GM19238 (cell line): ENCODE measurements at regions not wholly inside any gene's neighbourhood (a gene's known extent, or its start where the extent isn't known, plus 50 kb on each side); places are given as distances from the start of the nearest gene placed in this dataset.
"Not testable (repeated sequence)": the region's sequence is repeated elsewhere in the genome, so short reads cannot be mapped to it uniquely, and the experiment has no call there.

Experiments used
- DNase-seq: peaks from one replicate; pipeline ENCODE4 v3.0.0; 2011; ENCODE audit warnings: low spot score; ENCODE audit not compliant: insufficient read length

- DNase-seq, result no peak
Measured at GRCh38 chr12:75872762-75873161, 158.8 kb downstream of the PHLDA1 start.

DNA sequence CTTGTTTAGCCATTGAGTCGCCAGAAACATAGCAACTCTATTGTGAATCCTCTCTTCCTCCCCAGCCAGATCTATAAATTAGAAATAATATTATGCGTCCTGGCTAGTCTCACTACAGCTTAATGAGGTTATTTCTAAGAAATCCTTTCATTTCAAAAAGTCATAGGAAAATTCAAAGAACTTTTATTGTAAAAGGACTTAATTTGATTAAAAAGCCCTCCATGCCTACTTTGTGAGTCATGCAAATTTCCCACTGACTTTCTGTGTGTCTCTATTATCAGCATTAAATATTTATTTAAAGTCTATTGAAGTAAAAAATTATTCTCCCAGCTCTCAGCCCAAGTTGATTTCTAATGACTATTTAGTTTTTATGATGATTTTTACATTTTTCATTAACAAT, 160.7 kb downstream of the PHLDA1 start:
- DNase-seq, result no peak

GRCh38 chr12:75868501-75868900, 163.1 kb downstream of the PHLDA1 start:
- DNase-seq, result no peak

DNA sequence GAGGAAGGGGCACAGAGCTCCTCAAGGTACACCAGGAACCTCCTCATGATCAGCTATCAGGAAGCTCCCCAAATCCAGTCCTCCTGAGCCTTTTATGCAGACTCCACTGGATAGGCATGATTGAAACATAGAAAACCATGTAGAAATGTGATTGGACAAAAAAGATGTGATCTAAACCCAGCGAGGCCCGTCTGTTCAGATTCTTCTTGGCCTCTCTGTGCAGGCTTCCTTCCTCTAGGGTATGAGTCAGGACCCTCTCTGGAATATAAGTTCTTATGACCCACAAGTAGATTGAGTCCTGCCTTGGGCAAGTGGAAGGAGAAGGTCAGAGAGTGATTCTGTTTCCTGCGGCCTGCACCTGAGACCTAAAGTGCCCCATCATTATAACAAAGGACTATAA, 166.3 kb downstream of the PHLDA1 start:
- DNase-seq, result no peak

DNA sequence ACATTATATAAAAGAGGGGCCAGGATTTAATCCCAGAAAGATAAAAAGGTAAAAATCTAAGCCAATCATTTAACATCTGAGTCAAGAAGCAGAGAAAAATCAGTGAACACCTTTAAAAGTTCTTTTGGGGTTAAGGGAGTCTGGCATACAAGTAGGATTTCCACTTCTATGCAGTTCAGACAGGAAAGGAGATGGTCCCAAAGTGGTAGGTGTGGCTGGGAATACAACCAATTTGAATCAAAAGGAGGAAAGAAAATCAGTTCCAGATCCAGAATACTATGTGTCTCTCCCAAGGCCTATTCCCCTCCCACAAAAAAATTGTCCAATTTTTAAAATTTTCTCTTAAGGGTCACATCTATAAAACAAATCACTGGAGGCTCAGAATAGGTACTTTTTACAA, 167.4 kb downstream of the PHLDA1 start:
- no peak for DNase-seq

DNA sequence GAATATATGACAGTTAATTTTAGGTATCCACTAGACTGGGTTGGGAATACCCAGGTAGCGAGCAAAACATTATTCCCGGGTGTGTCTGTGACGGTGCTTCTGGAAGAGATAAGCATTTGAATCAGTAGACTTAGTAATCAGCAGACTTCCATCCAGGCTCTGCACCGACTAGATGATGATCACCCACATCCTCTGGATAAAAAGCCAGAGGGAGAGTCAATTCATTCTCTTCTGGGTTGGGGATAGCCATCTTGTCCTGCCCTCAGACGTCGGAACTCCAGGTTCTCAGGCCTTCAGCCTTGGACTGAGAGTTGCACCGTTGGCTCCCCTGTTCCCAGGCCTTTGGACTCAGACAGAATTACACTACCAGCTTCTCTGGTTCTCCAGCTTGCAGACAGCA, 168.0 kb downstream of the PHLDA1 start:
- no peak for DNase-seq

- DNase-seq, result no peak
Measured at GRCh38 chr12:75862692-75863471, 168.7 kb downstream of the PHLDA1 start.

DNA sequence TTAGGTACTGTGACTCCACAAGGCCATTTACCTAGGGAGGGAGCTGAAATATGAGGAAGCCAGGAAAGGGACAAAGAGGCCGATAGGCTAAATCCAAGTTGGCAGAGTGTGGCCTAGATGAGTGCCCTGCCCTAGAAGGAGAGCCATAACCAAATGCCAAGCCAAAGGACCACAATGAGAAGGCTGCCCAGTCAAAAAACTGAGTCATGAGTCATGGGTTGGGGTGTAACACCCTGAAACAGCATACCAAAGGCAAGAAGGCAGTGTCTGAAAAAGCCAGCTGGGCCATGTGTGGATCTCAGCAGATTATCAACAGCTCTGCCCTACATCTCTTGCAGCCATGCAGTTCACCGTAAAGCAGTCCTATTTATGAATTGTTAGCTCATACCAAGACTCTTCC, 171.7 kb downstream of the PHLDA1 start:
- DNase-seq, result no peak

- DNase-seq, result no peak
Measured at GRCh38 chr12:75856235-75856634, 175.3 kb downstream of the PHLDA1 start.

DNA sequence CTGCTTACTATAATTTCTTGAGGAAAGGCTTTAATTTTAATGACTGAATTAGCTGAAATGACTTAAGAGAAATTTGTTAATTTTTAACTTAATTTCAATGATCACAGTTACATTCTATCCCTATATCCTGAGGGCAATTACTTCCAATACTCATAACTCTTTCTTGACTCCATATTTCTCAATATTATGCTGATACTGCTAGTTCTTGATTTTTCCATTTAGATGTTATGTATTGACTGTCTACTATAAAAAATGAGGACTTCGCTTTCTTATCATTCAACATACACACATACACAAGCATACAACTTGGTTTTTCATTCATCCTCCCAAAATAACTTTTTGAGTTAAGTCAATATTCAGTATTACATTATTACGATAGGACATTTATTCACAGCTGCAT, 176.2 kb downstream of the PHLDA1 start:
- DNase-seq, result no peak

DNA sequence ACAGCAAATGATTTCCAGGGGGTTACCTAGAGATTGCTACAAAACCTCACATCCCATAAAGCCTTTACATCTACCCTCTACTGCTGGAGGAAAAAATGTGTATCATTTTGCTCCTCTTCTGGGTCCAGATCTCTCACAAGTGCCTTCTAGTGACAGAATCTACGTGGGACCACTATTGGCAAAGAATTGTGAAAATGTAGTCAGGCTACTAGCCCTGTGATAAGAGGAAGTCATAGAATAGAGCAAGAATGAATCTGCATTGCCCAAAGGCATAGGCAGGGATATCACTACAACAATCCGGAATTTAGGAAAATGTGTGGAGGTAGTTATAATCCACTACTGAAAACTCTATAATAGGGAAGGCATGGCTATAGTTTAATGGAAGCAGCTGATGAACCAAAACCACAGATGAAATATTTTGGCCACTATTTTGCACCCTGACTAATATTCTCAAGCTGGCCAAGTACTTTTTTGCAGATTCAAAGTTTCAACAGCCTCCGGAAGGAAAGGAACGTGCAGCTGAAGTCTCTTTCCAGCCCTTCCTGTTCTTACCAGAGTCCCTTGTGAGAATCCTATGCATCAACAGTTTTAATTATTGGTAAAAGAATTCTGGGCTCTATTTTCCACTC, 176.8 kb downstream of the PHLDA1 start:
- DNase-seq, result no peak

- DNase-seq, result not testable (repeated sequence)
Measured at GRCh38 chr12:75854137-75854536, 177.4 kb downstream of the PHLDA1 start.

DNA sequence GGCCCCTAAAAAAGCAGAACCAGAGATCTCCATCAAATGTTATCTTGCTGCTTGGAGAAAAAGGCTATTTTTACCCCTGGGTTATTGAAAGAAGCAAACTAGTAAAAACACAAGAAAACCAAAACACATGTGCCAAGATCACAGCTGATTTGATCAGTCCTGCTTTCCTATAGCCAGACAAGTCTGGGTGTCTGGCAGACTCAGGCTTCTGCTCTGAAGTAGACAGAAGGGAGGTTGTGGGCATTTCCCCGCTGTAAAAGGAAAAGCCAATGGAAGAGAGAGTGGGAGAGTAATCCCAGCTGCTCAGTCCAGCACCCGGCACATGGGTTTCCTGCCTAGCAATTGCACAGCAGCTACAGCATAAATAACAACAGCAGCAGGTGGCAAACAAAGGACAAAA, 177.9 kb downstream of the PHLDA1 start:
- no peak for DNase-seq

- no peak for DNase-seq
Measured at GRCh38 chr12:75852956-75853355, 178.6 kb downstream of the PHLDA1 start.

DNA sequence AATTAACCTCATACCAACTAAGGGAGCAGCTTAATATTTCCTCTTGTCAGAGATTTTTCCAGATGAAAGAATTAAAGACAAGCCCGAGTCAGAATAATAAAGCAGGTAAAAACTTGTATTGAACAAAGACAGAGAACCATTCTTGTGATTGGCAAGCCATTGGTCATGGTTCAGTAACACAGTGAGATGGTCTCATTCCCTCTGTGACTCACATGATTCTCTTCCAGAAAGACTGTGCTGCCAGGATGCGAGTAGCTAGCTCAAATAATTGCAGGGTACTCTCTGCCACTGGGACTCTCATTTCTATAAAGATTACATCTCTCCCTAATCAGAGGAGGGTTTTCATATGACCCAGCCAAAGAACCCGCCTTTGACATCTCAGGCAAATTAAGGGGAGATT, 179.4 kb downstream of the PHLDA1 start:
- no peak for DNase-seq

DNA sequence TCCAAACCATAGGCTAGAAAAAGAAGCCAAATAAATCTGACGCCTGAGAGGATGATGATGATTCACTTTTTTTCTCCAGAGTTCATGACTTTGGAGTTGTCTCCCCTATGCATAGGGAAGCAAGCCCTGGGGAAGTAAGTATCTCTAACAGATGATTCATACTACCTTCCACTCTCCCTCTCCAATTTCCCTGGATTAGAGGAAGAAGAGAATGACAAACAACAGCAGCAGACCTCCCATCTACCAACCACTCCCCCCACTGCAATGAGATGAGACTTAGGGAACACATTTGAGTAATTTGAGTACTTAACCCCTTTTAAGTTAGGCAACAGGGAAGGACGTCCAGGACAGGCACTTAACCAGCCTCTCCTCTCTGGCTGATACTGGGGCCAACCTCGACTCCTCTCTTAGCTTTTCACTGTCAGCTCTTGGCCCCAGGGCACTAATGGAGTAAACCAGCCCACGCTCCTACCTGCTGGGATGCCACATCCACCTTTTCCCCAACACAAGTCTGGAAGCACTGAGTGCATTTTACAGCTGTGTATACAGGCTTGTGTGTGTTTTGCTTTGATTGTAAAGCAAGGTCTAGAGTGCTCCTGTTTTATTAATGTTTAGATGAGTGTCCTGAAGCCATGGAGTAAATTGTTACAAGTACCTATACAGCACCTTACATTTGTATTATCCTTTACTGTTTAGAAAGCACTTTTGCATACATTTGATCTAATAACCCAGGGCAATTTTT, 180.7 kb downstream of the PHLDA1 start:
- no peak for DNase-seq

- DNase-seq, result no peak
Measured at GRCh38 chr12:75848961-75849360, 182.6 kb downstream of the PHLDA1 start.

GRCh38 chr12:75848431-75848925, 183.1 kb downstream of the PHLDA1 start:
- DNase-seq, result no peak

- no peak for DNase-seq
Measured at GRCh38 chr12:75846102-75846501, 185.5 kb downstream of the PHLDA1 start.

- no peak for DNase-seq
Measured at GRCh38 chr12:75844985-75845384, 186.6 kb downstream of the PHLDA1 start.

- no peak for DNase-seq
Measured at GRCh38 chr12:75844049-75844770, 187.4 kb downstream of the PHLDA1 start.

GRCh38 chr12:75842090-75842489, 189.5 kb downstream of the PHLDA1 start:
- DNase-seq, result no peak
